AG04449 (cell line): ENCODE measurements at regions not wholly inside any gene's neighbourhood (a gene's known extent, or its start where the extent isn't known, plus 50 kb on each side); places are given as distances from the start of the nearest gene placed in this dataset.

Source experiments
- CTCF ChIA-PET: fragments of 350-600 bp; formaldehyde crosslinking; extraction: SDS; loops from one replicate; lab custom pipeline; 2021; ENCODE audit warnings: antibody characterized with exemption; lab: Yijun Ruan, JAX
- POLR2A ChIA-PET: fragments of 400-600, 350-600 bp; formaldehyde crosslinking; extraction: SDS; loops from one replicate; lab custom pipeline; 2020; ENCODE audit warnings: antibody characterized with exemption, inconsistent platforms; lab: Yijun Ruan, JAX
- DNase-seq: peaks from one replicate; pipeline ENCODE4 v3.0.0-alpha.2; 2010; ENCODE audit warnings: low read depth, low spot score
- H3K4me3 ChIP-seq: 2 replicates; pipeline ENCODE4 v1.5.1; 2011; ENCODE audit warnings: low read depth, mild to moderate bottlenecking, control low read depth, low read length
- TF ChIP-seq, protein P1 (sequence below): IDR thresholded peaks from one replicate; pipeline ENCODE4 v1.5.1; 2011; ENCODE audit warnings: mild to moderate bottlenecking, moderate library complexity, low read length, control low read depth, inconsistent platforms; ENCODE audit not compliant: insufficient read depth; ENCODE audit errors: missing control alignments

DNA sequence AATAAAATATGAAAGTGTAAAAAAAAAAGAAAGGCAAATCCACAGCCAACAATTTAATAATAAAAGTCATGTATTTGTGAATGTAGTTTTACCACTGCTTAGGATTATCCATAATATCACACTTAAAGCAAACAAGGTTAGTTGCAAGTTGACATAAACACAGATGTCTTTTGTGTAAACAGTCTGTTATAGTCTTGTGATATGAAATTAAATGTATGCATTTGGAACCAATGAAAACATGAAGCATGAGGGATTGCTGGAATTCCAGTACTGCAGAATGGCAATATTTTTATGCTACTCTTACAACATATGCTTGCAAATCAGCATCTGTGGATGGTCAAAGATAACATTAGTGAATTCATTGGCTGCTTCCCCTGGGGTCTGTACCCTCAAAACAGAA, 148.1 kb downstream of the DNAJB9 start:
- H3K4me3 ChIP-seq, result no peak overlapping the region
- TF ChIP-seq, protein P1, sequence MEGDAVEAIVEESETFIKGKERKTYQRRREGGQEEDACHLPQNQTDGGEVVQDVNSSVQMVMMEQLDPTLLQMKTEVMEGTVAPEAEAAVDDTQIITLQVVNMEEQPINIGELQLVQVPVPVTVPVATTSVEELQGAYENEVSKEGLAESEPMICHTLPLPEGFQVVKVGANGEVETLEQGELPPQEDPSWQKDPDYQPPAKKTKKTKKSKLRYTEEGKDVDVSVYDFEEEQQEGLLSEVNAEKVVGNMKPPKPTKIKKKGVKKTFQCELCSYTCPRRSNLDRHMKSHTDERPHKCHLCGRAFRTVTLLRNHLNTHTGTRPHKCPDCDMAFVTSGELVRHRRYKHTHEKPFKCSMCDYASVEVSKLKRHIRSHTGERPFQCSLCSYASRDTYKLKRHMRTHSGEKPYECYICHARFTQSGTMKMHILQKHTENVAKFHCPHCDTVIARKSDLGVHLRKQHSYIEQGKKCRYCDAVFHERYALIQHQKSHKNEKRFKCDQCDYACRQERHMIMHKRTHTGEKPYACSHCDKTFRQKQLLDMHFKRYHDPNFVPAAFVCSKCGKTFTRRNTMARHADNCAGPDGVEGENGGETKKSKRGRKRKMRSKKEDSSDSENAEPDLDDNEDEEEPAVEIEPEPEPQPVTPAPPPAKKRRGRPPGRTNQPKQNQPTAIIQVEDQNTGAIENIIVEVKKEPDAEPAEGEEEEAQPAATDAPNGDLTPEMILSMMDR, result no peak
- CTCF ChIA-PET, result no interaction called here
- POLR2A ChIA-PET, result no interaction called here
- DNase-seq, result no peak

DNA sequence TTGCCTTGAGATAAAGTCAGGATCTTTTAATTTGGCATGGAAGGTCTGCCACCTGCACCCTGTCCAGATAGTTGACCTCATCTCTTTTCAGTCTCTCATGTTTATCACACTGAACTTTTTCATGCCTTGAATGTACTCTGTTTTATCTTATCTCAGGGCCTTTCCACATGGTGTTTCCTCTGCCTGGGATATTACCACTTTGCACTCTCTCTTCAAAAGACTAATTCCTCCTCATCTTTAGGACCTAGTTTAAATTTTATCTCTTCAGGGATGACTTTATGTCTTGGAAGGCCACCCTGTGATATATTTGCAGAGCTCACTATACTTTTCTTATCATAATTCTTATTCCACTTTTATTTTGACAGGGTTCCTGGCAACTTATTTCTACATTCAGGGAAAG, 150.0 kb downstream of the DNAJB9 start:
- DNase-seq, result no peak
- POLR2A ChIA-PET, result no interaction called here
- CTCF ChIA-PET, result no interaction called here
- H3K4me3 ChIP-seq, result no peak overlapping the region
- TF ChIP-seq, protein P1, result no peak

DNA sequence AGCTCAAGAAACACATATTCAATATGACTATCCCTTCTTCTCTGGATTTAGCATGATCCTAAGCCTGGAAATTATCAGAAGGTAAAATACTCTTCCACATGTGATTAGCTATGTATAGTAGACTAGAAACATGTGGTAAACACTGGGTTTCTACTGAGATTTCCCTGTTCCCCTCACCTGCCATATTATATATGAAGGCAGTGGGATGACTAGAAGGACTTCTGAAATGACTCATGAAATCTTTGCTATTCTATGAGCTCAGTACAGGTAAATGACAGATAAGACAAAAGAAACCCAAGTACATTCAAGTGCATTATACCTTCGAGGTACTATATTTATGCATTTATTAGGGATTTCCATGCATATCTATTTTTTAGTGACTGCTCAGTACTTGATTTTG, 152.9 kb downstream of the DNAJB9 start:
- no peak overlapping the region for H3K4me3 ChIP-seq
- ChIA-PET CTCF (no interaction called here), POLR2A (no interaction called here)
- no peak for DNase-seq
- TF ChIP-seq, protein P1, result no peak

DNA sequence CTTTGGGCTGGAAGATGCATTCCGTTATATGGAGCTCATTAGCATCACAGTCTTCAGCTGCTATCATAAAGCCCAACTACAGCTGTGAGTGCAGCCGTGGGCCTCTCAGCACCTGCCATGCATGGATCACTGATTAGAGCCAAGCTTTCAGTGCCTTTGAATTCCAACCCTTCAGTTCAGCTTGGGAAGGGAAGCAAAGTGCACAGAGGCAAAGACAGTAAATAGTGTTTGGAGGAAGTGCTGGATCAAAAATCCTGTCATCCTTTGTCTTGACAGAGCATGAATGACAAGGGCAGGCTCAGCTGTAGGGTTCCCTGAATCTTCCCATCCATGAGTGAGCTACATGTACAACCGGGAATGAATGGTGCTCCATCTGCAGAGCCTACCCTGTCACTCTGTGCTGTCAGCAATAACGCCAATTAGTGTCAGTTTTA, 153.7 kb downstream of the DNAJB9 start:
- DNase-seq, result no peak
- ChIA-PET POLR2A (no interaction called here), CTCF (no interaction called here)
- no peak overlapping the region for H3K4me3 ChIP-seq
- TF ChIP-seq, protein P1, result no peak

DNA sequence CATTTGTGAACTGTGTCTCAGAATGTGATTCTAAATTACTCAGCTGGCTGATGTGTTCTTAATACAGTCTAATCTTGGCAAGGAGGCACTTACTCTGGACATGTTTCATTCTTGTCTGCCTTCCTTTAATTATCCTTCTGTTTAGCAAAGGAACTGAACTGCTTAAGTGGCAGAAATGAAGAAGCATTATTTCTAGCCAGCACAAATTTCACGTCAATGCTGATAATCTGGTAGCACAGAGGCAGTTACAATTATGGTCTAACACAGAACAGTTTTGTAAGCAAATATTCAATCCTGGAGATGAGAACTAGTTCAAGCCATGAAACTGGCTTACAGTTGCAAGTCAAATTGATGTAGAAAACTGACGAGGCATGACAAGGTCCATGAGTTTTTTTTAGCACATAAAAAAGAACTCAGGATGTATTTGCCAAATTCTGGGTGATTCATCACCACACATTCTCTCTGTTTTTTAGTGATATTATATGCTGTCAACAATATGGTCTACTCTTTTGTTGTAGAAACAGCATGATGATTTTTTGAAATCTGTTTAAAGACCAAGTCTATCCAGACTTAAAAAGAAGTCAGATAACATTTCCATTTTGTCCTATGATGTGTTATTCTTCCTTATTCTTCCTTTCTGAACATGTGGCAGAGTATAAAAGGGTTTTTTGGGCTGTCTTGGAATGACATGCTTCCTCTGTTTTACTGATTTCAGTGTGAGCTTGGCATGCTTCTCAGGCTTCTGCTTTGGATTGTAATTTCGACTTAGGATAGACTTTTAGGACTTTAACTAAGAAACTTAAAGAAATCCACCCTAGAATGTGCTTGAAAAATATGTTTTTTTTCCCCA, 154.8 kb downstream of the DNAJB9 start:
- no peak for DNase-seq
- CTCF ChIA-PET, result no interaction called here
- H3K4me3 ChIP-seq, result no peak overlapping the region
- TF ChIP-seq, protein P1, result no peak
- POLR2A ChIA-PET, result no interaction called here

DNA sequence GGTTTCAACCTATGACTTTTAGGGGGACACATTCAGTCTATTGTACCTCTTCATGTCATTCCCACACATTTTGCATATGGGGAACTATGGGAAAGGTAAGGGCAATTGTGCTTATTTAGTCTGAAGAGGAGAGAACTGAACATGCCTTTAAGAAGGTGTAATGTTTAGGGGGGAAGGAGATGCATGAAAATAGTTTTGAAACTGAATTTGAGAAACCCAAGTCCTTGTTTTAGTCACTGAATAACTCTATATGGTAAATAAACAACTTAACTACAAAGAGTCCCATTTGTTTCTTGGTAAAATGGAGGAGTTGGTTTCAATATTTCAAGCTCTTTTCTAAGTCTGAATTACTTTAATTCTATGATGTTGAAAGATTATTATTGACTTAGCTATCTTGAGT, 166.1 kb downstream of the DNAJB9 start:
- TF ChIP-seq, protein P1, result no peak
- no peak overlapping the region for H3K4me3 ChIP-seq
- no peak for DNase-seq
- ChIA-PET CTCF (no interaction called here), POLR2A (no interaction called here)
